Caco-2 (cell line): ENCODE measurements at regions not wholly inside any gene's neighbourhood (a gene's known extent, or its start where the extent isn't known, plus 50 kb on each side); places are given as distances from the start of the nearest gene placed in this dataset.

Experiments used
- BruUV-seq: library from RNA; stranded (reverse); fragments of 400-500 nt; replicated peaks from 2 replicates; lab custom pipeline; 2021; lab: Mats Ljungman, UMichigan
- CTCF ChIA-PET: fragments of 300-600 bp; sonication (Branson Sonifier 250); formaldehyde crosslinking; loops from one replicate; lab custom pipeline; 2022; ENCODE audit warnings: antibody characterized with exemption; lab: Charles Lee
- POLR2A ChIA-PET: fragments of 300-600 bp; sonication (Branson Sonifier 250); formaldehyde crosslinking; loops from one replicate; lab custom pipeline; 2022; ENCODE audit warnings: antibody characterized with exemption; lab: Charles Lee
- DNase-seq, 2 experiments: peaks; one replicate each; pipeline versions ENCODE4 v3.0.0 to v3.0.0-alpha.2; 2020 to 2022
- H3K27me3 ChIP-seq: replicated peaks from 2 replicates; pipeline ENCODE4 v1.6.0; 2011; ENCODE audit warnings: low read length; ENCODE audit not compliant: control insufficient read depth, insufficient read depth
- H3K36me3 ChIP-seq: 2 replicates; pipeline ENCODE4 v1.5.1; 2011; ENCODE audit warnings: low read length; ENCODE audit not compliant: control insufficient read depth, insufficient read depth
- H3K4me1 ChIP-seq: fragments of 250-450 bp; sonication (Bioruptor Pico); 2 replicates; pipeline ENCODE4 v1.5.1; 2020; ENCODE audit warnings: mild to moderate bottlenecking
- H3K4me3 ChIP-seq: 2 replicates; pipeline ENCODE4 v1.5.1; 2011; ENCODE audit warnings: low read depth, mild to moderate bottlenecking, control low read depth, low read length
- H3K9me3 ChIP-seq: fragments of 250-450 bp; sonication (Bioruptor Pico); 2 replicates; pipeline ENCODE4 v1.5.1; 2020; ENCODE audit warnings: mild to moderate bottlenecking, moderate library complexity
- H3K27ac Mint-ChIP-seq: one replicate; pipeline ENCODE4 v1.8.0; 2022; ENCODE audit warnings: mixed read lengths; ENCODE audit not compliant: unreplicated experiment
- H3K27me3 Mint-ChIP-seq: one replicate; pipeline ENCODE4 v1.8.0; 2022; ENCODE audit warnings: mixed read lengths; ENCODE audit not compliant: insufficient read depth, unreplicated experiment
- H3K36me3 Mint-ChIP-seq: one replicate; pipeline ENCODE4 v1.8.0; 2022; ENCODE audit warnings: mild to moderate bottlenecking, mixed read lengths; ENCODE audit not compliant: insufficient read depth, unreplicated experiment
- H3K4me1 Mint-ChIP-seq: one replicate; pipeline ENCODE4 v1.8.0; 2022; ENCODE audit warnings: low read depth, mixed read lengths; ENCODE audit not compliant: unreplicated experiment
- H3K4me3 Mint-ChIP-seq: one replicate; pipeline ENCODE4 v1.8.0; 2022; ENCODE audit warnings: mild to moderate bottlenecking, moderate library complexity, mixed read lengths; ENCODE audit not compliant: unreplicated experiment
- H3K9me3 Mint-ChIP-seq: one replicate; pipeline ENCODE4 v1.8.0; 2022; ENCODE audit warnings: mixed read lengths; ENCODE audit not compliant: unreplicated experiment
- intact Hi-C: fragments of 100-400 bp; cut with micrococcal nuclease; formaldehyde crosslinking; loops from one replicate; pipeline ENCODE4 v1.10.0; 2022; ENCODE audit not compliant: unreplicated experiment
- TF ChIP-seq, protein P1 (sequence below), 2 experiments: fragments of 200-600 bp in 1 of 2; IDR thresholded peaks; 1 replicate in 1 of 2; 2 replicates in 1 of 2; pipeline versions ENCODE4 v1.5.1 to v1.8.0; 2011 to 2022; ENCODE audit warnings: antibody characterized with exemption in 1 of 2, control low read depth in 1 of 2, inconsistent platforms in 1 of 2, low read depth in 1 of 2, low read length in 1 of 2, mild to moderate bottlenecking in 1 of 2, moderate library complexity in 1 of 2; ENCODE audit not compliant: insufficient read depth in 1 of 2, severe bottlenecking in 1 of 2, unreplicated experiment in 1 of 2

GRCh38 chr15:62539236-62539635 is 374.2 kb upstream of the C2CD4B start:
- Mint-ChIP-seq H3K9me3 (no peaks in the 10 kb centered on the region), H3K4me1 (peaks cover 9% of the 10 kb centered on the region), H3K27ac (no peak overlapping the region), H3K4me3 (no peak overlapping the region), H3K36me3 (peaks cover 20% of the 10 kb centered on the region), H3K27me3 (no peaks in the 10 kb centered on the region)
- CTCF ChIA-PET = no interaction called here
- Histone ChIP-seq H3K36me3 (no peaks in the 10 kb centered on the region; the same call in 1 of the 2 replicates), H3K9me3 (no peaks in the 10 kb centered on the region), H3K27me3 (no peaks in the 10 kb centered on the region), H3K4me3 (no peak overlapping the region), H3K4me1 (peaks cover 5% of the 10 kb centered on the region; the same call in 1 of the 2 replicates)
- TF ChIP-seq, protein P1, sequence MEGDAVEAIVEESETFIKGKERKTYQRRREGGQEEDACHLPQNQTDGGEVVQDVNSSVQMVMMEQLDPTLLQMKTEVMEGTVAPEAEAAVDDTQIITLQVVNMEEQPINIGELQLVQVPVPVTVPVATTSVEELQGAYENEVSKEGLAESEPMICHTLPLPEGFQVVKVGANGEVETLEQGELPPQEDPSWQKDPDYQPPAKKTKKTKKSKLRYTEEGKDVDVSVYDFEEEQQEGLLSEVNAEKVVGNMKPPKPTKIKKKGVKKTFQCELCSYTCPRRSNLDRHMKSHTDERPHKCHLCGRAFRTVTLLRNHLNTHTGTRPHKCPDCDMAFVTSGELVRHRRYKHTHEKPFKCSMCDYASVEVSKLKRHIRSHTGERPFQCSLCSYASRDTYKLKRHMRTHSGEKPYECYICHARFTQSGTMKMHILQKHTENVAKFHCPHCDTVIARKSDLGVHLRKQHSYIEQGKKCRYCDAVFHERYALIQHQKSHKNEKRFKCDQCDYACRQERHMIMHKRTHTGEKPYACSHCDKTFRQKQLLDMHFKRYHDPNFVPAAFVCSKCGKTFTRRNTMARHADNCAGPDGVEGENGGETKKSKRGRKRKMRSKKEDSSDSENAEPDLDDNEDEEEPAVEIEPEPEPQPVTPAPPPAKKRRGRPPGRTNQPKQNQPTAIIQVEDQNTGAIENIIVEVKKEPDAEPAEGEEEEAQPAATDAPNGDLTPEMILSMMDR (IDR thresholded peaks at IDR 0.05; ENCODE audit: insufficient read depth in 1 of 2, low read depth in 1 of 2, low read length in 1 of 2, severe bottlenecking in 1 of 2, unreplicated experiment in 1 of 2) = no peak
- no peak for DNase-seq
- intact Hi-C loops = no loop called here
- POLR2A ChIA-PET = no interaction called here
- BruUV-seq = no TSS peak

- POLR2A ChIA-PET = no interaction called here
- DNase-seq = no peak
- H3K4me3 Mint-ChIP-seq = no peak overlapping the region
Measured at GRCh38 chr15:62541250-62541649, 376.2 kb upstream of the C2CD4B start.

DNA sequence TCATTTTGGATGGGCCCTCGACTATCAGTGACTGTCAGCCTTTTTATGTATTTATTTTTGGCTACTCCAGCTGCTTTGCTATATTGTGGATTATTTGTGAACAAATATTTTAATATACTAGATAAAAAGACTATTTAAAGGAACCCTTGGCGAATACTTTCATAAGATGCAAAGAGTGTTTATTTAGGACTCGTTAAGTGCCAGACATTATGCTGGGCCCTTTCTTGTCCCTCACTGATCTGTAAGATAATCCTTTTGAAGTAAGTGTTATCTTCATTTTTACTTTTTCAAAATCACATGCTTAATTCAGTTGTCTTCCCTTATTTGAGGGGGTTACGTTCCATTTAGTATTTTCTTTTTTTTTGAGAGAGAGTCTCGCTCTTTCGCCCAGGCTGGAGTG is 376.8 kb upstream of the C2CD4B start:
- ChIA-PET POLR2A (no interaction called here), CTCF (no interaction called here)
- no peak for DNase-seq
- H3K27me3 ChIP-seq = no peaks in the 10 kb centered on the region
- TF ChIP-seq, protein P1 (IDR thresholded peaks at IDR 0.05; ENCODE audit: insufficient read depth in 1 of 2, low read depth in 1 of 2, low read length in 1 of 2, severe bottlenecking in 1 of 2, unreplicated experiment in 1 of 2) = no peak
- H3K9me3 Mint-ChIP-seq = no peaks in the 10 kb centered on the region
- intact Hi-C loops = no loop called here
- peaks cover 5% of the 10 kb centered on the region; the same call in 1 of the 2 replicates for H3K4me1 ChIP-seq
- no peaks in the 10 kb centered on the region; the same call in 1 of the 2 replicates for H3K36me3 ChIP-seq
- H3K9me3 ChIP-seq = no peaks in the 10 kb centered on the region
- peaks cover 9% of the 10 kb centered on the region for H3K4me1 Mint-ChIP-seq
- no peak overlapping the region for H3K27ac Mint-ChIP-seq
- no TSS peak for BruUV-seq
- peaks cover 39% of the 10 kb centered on the region for H3K36me3 Mint-ChIP-seq
- H3K4me3 ChIP-seq = no peak overlapping the region
- H3K27me3 Mint-ChIP-seq = no peaks in the 10 kb centered on the region
- no peak overlapping the region for H3K4me3 Mint-ChIP-seq

More at GRCh38 chr15:62541250-62541649, 376.2 kb upstream of the C2CD4B start:
- H3K4me1 ChIP-seq = peaks cover 5% of the 10 kb centered on the region; the same call in 1 of the 2 replicates
- TF ChIP-seq, protein P1 (IDR thresholded peaks at IDR 0.05; ENCODE audit: insufficient read depth in 1 of 2, low read depth in 1 of 2, low read length in 1 of 2, severe bottlenecking in 1 of 2, unreplicated experiment in 1 of 2) = no peak
- H3K4me1 Mint-ChIP-seq = peaks cover 9% of the 10 kb centered on the region
- no peaks in the 10 kb centered on the region for H3K27me3 ChIP-seq
- H3K27me3 Mint-ChIP-seq = no peaks in the 10 kb centered on the region
- no peaks in the 10 kb centered on the region for H3K9me3 ChIP-seq
- no peak overlapping the region for H3K4me3 ChIP-seq
- intact Hi-C loops = no loop called here
- H3K36me3 ChIP-seq = no peaks in the 10 kb centered on the region; the same call in 1 of the 2 replicates
- H3K36me3 Mint-ChIP-seq = peaks cover 38% of the 10 kb centered on the region
- BruUV-seq = no TSS peak
- CTCF ChIA-PET = no interaction called here
- H3K27ac Mint-ChIP-seq = no peak overlapping the region
- H3K9me3 Mint-ChIP-seq = no peaks in the 10 kb centered on the region
